ENCODE measurements at regions not wholly inside any gene's neighbourhood (a gene's known extent, or its start where the extent isn't known, plus 50 kb on each side); places are given as distances from the start of the nearest gene placed in this dataset.
"Not testable (repeated sequence)": the region's sequence is repeated elsewhere in the genome, so short reads cannot be mapped to it uniquely, and the experiment has no call there.

DNA sequence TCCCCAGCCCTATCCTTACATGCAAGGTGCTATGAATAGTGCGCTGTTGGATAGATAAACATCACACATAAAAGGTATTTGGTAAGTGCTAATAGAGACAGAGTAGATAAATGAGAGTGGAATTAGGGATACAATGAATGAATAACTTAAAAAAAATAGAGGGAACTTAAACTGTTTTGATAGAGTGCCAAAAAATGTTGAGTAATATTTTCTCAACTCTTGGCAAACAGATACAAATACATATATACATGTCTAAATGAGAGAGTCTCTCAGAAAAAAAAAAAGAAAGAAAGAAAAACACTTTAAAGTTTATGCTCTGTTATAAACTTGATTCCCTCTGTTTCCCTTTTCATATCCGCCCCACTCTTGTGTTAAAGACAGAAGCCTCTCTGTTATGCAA is 667.4 kb downstream of the ROBO2 start:
- no peak for DNase-seq

DNA sequence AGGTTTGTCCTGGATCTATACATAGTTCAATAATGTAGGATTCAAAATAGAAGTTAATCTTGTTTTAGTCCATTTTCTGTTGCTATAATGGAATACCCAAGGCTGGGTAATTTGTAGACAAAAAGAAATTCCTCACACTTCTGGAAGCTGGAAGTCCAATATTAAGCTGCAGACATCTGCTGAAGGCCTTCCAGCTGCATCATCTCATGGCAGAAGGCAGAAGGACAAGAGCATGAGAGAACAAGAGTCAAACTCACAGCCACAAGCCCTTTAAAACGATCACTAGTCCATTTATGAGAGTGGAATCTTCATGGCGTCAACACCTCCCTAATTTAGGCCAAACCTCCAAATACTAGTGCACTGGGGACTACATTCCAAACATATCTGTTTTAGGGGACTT is 669.3 kb downstream of the ROBO2 start:
- DNase-seq, result no peak

DNA sequence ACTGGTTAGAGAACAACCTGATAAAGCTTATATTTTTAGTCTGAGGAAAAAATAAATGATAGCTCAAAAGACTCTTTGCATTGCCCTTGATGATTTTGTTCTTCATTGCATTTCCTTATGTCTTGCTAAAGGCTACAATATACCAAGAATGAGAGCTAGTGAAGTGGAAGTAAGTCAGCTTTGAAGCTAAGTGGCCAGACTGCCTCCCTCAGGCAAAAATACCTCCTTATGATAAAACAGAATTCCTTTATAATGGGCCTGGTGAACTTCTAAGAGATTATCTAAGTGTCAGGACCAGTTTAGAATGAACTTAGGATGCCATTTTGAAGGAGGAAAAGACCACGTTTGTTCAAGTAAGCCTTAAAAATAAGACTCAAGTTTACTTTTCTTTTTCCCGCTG is 678.4 kb downstream of the ROBO2 start:
- DNase-seq, result no peak

DNA sequence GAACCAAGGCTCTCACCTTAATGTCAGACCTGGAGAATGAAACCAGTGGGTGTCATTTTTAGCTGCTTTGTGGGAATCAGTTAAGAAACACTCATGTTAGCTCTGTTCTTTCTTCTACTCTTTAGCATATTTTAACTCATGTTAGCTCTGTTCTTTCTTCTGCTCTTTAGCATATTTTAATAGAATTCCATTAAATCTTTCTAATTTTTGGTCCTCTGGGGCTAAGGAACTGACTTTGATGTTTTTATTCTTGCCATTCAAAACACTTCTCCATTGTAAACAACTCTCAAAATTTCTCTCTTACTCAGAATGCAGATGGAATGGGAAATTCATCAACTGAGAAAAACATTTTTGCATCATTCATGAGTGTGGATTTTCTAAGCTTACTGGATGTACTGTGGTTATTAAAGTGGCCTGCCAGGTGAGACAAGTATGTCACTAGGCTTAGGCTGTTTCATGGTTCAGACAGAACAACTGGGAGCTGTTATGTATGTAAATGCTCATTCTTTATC is 680.6 kb downstream of the ROBO2 start:
- no peak for DNase-seq

DNA sequence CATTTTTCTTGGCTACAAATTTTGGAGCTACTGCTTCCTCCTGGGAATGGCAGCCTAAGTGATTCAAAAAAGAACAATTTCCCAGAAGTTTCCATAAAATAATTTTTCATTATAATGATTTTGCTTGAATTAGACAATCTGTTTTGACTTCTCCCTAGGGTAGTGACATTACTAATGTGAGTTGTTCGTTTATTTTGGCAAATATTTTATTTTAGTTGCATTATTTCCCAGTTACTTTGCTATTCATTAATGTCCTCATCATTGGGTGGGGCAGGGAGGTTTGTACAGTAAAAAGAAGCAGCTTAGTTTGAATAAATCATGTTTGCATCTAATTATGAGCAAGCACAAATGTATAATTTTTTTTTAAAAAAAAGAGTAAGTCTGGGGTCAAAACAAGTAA is 686.6 kb downstream of the ROBO2 start:
- no peak for DNase-seq

DNA sequence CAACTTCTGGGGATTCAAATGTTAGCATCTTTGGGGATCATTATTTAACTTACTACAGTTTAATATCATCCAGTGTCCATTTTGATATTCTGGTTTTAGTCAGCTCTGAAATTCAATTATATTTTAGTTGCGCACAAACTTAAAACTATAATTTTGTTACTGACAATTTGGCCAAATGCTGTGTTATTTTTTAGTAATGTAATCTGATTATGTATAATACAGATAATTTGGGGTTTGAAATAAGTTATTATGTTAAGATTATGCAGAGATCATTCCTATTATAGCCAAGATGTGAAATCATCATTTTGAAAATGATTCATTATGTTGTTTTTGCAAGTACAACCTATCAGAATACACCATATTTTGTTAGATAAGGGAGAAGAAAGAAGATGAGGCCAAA is 706.1 kb downstream of the ROBO2 start:
- no peak for DNase-seq

DNA sequence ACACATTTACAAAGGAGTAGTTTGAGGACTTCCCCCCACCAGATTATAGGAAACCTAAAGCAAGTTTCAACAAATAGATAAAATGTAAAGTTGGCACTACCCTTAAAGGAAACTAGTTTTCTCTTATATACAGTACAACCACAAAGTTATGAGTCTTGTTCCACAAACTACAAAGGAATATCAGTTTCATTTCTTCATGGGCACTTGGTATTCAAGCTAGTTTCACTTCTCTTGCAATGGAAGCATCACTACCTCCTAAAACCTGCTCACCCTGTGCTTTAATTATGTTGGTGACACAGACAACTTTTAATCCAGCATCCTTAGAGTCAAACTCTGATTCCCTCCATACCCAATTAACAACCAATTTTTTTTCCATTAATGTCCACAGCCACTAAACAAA is 707.0 kb downstream of the ROBO2 start:
- no peak for DNase-seq

DNA sequence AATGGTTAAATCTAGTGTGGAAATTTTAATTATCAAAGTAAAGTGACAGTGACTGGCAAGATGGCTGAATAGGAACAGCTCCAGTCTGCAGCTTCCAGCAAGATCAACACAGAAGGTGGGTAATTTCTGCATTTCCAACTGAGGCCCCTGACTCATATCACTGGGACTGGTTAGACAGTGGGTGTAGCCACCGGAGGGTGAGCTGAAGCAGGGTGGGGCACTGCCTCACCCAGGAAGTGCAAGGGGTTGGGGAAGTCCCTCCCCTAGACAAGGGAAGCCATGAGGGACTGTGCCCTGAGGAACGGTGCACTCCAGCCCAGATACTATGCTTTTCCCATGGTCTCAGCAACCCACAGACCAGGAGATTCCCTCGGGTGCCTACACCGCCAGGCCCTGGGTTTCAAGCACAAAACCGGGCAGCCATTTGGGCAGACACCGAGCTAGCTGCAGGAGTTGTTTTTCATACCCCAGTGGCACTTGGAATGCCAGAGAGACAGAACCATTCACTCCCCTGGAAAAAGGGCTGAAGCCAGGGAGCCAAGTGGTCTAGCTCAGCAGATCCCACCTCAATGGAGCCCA is 716.6 kb downstream of the ROBO2 start:
- not testable (repeated sequence) for DNase-seq

DNA sequence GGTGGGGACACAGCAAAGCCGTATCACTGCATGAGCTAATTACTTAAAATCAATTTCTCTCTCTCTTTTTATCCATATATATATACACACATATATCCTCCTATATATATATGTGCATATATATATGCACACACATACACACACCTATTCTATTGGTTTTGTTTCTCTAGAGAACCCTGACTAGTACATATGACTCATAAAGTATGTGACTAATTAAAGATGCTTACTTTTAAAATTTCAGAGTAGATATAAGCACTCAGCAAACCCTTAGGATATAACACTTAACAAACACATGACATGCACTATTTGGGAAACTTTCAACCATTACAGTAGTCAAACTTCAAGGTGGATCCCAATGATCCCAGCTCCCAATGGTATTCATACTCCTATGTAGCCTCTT is 732.6 kb downstream of the ROBO2 start:
- DNase-seq, result no peak

DNA sequence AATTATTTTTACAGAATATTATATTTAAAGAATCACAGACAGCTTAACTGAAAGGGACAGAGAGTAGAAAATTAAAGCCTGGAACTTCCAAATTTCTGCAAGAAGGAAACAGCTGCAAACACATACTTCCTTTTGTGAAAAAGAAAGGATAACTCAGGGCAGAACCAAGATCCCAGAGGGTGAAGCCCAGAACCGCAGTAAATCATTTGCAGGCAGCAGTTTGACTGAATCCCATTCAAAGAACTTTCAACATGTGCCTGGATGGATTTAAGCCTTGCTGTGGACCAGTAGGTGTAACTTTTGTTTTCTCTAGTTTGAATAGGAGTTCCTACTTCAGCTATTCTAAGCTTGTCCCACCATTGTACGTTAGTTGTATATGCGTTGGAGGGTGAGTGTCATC is 733.2 kb downstream of the ROBO2 start:
- DNase-seq, result no peak

DNA sequence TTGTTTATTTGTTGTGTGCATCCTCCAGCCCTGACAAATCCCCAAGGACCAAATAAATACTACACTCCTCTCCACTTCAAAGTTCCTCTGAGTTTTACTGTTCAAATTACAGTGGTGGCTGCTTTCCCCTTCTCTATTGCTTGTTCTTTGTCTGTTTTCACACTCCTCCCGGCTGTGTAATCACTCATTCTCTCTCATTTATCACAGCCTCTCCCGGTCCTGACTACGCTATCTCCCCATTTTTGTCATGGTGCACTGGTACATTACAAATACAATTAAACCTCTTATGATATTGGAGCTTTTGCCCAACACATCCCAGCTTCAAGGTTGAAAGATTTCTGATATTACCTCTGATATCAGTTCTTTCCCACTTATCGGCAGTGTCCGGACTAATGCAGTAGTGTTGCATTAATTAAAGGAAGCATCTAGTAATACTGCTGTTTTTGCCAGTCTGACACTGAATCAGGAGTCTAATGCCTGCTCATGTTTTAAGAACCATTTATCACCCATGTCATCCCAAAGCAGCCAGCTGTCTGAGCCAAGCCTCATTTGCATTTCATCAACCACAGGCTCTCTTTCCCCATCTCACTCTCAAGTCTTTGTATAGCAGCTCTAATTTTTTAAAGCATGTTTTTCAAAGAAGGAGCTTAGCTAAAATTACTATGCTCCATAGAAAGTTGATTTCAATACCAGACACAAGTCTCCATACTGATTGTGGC is 740.5 kb downstream of the ROBO2 start:
- DNase-seq, result no peak

DNA sequence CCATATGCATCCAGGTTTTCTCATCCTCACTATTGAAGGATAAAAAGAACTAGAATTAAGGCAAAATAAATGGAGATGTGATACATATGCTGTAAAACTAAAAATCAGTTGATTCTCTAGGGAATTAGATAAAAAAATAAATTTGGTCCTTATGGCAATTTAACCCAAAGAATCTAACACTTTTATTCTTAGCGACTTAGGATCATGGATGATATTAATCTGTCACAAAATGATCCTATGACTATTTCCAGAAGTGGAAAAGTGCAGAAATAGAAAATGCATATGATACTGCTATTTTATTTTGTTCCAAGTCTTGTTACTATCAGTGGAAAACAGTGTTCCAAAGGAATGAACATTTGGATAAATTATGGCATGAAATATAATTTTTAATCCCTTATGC is 746.3 kb downstream of the ROBO2 start:
- DNase-seq, result no peak

DNA sequence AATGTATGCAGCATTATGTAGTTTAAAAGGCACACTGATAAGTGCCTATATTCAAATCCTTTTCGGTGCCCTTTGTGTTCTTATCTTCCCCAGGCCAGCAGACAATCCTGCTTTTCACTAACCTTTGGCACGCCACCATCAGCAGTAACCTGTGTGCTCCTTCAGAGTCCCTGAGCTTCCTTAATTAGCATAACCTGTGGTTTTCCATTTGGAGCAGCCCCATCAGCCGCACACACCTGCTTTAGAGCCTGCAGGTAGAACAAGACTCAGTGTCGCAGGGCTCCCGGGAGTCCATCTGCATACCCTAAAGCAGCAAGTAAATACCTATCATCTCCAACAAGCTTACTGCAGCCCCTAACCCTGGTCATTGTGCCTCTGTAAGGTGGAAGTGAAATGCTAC is 755.1 kb downstream of the ROBO2 start:
- no peak for DNase-seq

DNA sequence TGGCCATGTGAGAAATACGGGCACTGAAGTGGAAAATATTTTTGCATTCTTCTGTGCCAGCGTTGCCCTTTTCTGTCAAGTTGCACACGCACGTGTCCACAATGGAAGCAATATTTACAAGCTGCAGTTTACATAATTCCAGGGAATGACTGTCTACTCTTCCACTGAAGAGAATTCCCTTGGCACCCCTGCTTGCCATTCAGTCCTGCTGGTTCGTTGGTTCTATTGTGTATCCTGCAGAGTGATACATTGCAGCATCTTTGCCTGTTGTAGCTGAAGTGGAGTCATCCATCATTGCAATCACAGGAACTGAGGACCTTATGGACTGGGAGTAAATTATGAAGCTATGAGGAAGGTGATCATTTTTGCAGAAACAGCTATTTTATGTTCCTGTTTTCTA is 759.4 kb downstream of the ROBO2 start:
- no peak for DNase-seq

DNA sequence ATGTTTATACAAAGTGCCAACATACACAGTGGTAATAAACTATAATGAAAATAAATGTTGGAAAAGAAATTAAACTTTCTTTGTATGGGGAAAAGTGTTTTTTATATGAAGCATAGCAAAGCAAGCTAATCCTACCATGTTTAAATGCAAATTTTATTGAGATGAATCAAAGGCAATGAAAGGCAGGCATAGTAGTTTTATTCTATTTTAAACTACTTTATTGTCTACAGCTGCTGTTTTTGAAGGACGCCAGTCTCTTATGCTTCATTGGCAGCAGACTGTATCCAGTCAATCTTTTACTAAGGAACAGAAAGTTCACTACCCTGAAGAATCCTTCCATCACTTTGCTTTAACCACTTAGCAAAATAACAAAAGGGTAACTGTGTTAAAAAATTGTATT is 761.0 kb downstream of the ROBO2 start:
- no peak for DNase-seq

DNA sequence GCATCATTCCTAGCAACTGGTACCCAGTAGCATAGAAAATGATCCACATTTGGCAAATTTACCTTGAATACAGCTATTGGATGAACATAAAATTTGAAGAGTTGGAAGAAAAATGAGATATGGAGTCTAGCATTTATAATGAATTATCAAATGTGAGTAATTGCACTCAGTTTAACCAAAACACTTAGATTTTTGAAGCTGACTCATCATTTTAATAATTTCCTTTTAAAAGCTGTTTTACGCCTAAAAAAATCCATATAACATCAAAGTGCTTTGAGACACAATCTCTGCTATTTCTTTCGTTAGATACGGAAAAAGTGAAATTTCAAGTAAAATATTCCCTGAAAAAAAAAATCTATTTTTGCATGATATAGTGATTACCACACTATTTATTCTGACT is 767.4 kb downstream of the ROBO2 start:
- no peak for DNase-seq

DNA sequence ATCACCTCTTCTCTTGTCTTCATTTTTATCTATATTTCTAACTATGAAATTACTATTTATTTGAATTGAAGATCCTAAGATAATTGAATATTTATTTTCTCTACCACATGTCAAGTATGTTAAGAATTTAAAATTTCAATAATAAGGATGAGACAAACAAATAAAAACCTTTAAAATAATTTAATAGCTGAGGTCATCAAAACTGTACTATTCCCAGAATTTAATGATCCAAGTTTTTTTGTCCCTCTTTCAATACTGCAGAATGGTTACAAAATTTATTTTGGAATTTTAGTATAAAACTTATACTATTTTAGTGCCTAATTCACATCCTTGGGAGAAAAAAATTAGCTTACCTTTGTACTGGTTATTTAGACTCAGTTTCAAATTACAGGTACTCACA is 774.9 kb downstream of the ROBO2 start:
- DNase-seq, result no peak

DNA sequence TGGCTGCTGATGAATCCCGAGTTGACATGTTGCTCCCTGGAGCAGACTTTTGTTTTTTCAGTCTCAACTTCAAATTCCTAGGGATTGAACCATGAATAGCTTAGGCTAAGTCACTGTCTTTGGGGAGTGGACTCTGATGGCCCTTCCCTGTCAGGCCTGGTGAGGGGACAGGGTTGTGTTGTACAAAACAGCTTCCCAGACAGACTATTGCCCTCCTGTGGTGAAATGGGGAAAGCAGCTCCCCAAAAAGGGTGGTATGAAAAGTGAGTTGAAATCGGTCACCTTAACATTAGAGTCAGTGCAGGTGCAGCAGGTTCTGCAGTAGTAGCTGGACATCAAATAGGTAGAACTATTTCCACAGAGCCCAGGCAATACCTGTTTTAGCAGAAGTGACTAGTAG is 775.6 kb downstream of the ROBO2 start:
- no peak for DNase-seq

DNA sequence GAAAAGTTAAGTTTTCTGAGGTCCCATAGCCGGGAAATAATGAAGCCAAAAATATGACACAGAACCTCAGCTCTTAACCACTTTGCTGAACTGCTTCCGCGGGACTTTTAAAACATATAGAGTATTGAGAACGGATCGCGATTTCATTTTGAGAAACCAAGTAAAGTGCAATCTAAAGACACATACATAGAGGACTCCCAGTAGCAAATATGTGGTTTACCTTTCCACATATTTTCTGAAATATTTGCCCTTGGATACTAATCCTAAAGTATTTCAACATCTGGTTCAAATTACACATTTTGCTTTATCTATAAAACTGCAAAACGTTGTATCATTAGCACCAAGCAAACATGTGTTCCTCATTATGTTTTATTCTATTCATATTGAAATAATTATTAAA is 776.5 kb downstream of the ROBO2 start:
- no peak for DNase-seq

DNA sequence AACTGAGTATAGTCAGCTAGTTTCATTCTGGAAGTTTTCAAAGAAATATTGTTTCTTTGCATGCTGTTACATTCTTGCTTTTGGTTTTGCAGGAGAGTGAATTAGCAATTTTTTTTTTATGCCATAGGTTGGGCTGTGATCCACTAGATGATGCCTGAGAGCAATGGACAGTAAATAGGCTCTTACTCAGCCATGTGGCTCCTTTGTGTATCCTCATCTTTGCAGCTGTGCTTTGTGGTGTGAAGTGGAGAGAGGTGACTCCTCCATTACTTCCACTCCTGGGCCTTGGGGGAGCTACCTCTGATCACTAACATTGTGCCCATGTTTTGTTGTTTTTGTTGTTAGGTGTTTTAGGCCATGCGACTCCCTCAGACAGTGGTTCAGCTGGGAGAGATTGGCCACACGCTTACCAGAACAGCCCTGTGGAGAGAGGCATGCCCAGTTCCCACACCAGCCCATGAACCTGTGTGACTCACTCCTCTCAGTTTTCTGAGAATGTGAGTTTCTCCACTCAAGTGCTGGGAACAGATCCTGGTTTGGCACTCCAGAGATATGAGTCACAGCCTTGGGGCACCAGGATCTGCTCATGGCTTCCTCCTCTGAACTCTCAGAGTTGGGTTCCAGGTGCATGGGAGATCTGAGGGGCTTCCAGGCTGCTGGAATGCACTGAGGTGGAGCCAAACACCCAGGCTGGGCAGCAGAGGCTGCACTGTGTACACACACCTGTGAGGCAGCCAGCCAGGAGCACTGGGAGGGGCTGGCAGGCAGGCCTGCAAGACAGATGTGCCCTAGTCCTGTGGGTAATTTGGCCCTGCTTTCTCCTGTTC is 785.3 kb downstream of the ROBO2 start:
- DNase-seq, result no peak

DNA sequence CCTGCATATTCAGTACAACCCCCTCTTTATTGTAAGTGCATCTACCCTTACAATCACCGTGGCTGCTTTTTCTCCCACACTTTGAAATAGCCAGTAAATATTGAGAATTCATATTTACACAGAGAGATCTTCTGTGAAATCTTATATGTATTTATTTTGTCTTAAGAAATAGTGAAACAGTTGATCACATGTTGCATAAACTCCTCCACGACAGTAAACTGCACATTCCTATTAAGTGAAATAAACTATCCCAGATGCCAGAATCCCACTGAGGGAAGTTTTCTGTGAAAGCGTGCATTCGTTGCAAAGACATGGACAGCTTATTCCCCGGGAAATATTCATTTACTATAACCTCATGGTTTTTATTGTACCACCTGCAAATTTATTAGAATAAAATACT is 796.0 kb downstream of the ROBO2 start:
- no peak for DNase-seq

DNA sequence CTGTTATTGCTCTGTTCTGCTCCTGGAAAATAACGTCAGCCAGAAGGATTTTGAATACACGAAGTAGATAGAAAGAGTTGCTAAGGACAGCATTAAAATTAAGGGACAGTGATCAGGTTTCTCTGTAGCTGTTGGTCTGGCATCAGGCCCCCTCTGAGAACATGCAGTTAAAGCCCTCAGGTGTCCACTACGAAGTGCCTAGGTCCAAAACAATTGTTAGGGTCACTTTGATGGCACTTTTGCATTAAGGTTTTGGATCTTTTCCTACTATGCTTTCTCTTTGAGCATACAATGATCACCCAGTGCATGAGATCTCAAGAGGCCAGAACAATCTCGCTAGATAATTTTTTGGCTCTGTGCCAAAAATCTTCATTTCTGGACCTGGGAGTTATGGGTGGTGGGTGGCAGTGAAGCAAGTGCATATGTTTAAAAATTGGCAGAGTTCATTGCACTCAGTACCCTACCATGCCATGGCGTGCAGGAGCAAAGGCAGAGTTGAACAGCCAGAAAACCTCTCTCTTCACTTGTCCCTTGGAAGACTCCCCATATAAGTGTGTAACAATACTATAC is 797.6 kb downstream of the ROBO2 start:
- DNase-seq, result no peak

DNA sequence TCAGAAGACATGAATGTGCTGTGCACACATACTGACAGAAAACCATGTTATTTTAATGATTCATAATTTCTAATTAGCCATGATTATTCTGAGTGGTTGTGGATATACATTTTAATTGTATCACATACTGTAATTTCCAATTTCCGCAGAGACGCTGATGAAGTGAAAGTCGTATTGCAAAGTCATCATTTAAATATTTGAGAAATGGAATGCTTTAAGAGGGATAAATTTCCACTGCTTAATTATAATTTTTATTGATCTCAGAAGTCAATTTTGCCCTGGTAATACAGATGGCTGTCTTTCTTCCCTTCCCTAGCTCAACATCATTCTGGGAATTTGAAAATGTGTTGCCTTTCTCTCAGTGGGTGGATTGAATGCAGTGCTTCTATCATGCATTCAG is 819.3 kb downstream of the ROBO2 start:
- no peak for DNase-seq

DNA sequence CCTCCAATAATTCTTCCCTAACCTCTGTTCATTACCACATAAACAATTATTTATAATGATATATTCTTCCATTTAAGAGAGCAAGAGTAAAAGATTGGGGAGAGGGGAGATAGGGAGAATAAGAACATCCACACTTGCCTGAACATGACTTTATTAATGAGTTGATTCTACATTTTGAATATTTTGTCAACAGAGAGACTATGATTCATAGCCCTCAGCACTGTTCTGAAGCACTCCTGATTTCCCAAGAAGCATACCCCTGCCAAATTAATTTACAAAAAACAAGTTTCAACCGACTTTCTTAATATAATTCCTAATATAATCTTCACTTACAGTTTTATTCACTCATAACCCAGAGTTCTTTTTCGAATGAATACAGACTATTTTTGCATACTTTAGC is 828.8 kb downstream of the ROBO2 start:
- DNase-seq, result no peak

Measured in activated CD8-positive, alpha-beta memory T cell treated with anti-CD3 and anti-CD28 coated beads, Interleukin-2, amount 50 U/mL, for 4 hours (primary cell).